ENCODE measurements at regions not wholly inside any gene's neighbourhood (a gene's known extent, or its start where the extent isn't known, plus 50 kb on each side); places are given as distances from the start of the nearest gene placed in this dataset.

GRCh38 chr9:108083796-108084352 lies 594.3 kb upstream of the KLF4 start:
- TF ChIP-seq CTCF (conservative IDR thresholded peaks at IDR 0.05 in 1 of 2, IDR thresholded peaks at IDR 0.05 in 1 of 2; ENCODE audit: extremely low read depth in 1 of 2, insufficient read depth in 1 of 2, low read depth in 1 of 2, low read length in 2 of 2) (no peak), EZH2 (IDR thresholded peaks at IDR 0.05; ENCODE audit: borderline replicate concordance, low read length) (no peak)
